Activated CD8-positive, alpha-beta memory T cell treated with anti-CD3 and anti-CD28 coated beads for 48 hours (primary cell): ENCODE measurements at regions not wholly inside any gene's neighbourhood (a gene's known extent, or its start where the extent isn't known, plus 50 kb on each side); places are given as distances from the start of the nearest gene placed in this dataset.

Experiments
- DNase-seq, 3 experiments: peaks; one replicate each; pipeline ENCODE4 v3.0.0-alpha.2; 2020; ENCODE audit warnings: low read depth in 2 of 3, low spot score in 2 of 3

DNA sequence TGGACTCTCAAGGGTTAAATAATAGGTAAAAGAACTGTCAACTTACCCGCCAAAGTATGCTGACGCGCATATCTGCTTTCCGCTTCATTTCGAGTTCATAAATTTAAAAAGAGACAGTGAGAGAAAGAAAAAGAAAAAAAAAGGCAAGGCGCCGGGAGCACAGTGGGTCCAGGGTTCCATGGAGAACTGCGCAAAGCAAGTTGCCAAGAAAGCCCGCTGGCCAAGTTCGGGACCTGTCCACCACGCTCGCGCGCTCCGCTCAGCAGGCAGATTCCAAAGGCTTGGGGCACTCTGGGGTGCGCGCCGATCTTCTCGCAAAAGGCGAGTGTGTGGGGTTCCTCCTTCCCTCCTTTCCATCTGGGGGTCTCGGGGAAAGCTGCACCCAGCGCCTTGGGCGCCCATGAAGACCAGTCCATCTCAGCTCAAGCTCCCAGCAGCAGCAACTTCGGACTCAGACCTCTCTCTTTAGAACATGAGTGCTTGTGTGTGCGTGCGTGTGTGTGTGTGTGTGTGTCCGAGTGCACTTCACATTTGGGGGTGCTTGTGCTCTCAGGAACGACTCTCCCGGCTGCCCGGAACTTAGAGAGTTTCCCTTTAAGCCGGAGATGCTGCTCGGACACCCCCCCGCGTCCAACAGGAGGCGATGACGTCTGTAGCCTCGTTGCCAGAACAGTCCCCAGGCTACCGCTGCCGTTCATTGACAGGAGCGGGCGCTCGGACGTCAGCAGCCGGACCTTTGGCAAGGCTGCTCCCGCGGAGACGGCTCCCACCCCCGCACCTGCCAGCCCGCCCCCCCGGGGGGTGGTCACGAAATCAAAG is 180.0 kb downstream of the TBXT start:
- DNase-seq = no peak

- no peak for DNase-seq
These were observed 180.7 kb downstream of the TBXT start for GRCh38 chr6:165986914-165987482.

DNA sequence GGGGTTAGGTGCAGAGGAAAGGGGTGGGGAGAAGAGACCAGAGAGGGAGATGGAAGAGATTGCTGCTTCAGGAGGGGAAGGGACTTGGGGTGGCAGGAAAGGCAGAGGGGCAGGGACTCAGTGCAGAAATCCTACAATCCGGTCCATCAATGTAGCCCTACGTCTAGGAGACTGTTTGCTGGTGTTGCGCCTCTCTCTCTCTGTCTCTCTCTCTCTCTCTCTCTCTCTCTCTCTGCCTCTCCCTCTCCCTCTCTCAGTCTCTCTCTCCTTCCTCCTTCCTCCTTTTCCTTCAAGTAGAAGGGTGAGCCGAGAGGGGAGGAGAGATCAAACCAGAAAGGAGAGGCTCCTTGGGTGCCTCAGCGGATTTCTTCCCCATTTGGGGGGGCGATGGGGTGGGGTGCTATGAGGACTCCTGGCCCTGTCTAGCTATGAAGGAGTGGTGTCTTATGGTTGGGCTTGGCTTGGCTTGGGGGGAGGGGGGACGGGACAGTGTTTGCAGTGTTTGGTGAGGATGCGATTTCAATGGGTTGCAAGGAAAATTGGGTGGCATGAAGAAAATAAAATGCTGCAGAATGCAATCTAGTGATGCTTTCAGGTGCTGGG is 181.2 kb downstream of the TBXT start:
- DNase-seq = no peak

- DNase-seq = no peak
These were observed 181.8 kb downstream of the TBXT start for GRCh38 chr6:165985806-165986299.

GRCh38 chr6:165985281-165985805 is 182.3 kb downstream of the TBXT start:
- no peak for DNase-seq

DNA sequence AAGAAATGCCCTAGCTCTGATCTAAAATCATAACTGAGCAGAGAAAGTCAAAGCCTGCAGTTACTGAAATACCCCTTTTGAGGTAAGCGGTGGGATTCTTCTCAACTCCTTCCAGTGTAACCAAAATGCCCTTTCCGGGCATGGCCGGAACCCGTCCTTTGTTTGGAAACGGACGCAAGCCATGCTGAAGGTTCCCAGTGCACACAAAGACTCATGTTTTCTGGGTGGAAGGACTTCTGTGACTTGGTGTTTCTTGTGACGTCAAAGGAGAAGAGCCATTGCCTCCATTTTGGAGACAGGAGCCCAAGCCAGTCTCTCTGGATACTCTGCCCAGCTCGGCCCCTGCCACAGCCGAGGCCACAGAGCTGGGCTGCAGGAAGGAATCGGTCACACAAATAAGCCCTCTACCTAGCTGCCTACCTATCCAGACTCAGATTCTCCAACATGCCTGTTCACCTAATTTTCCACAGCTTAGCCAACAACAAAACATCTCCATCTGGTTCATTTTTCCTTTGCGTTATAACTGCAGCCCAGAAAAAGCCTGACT is 182.8 kb downstream of the TBXT start:
- no peak for DNase-seq

DNA sequence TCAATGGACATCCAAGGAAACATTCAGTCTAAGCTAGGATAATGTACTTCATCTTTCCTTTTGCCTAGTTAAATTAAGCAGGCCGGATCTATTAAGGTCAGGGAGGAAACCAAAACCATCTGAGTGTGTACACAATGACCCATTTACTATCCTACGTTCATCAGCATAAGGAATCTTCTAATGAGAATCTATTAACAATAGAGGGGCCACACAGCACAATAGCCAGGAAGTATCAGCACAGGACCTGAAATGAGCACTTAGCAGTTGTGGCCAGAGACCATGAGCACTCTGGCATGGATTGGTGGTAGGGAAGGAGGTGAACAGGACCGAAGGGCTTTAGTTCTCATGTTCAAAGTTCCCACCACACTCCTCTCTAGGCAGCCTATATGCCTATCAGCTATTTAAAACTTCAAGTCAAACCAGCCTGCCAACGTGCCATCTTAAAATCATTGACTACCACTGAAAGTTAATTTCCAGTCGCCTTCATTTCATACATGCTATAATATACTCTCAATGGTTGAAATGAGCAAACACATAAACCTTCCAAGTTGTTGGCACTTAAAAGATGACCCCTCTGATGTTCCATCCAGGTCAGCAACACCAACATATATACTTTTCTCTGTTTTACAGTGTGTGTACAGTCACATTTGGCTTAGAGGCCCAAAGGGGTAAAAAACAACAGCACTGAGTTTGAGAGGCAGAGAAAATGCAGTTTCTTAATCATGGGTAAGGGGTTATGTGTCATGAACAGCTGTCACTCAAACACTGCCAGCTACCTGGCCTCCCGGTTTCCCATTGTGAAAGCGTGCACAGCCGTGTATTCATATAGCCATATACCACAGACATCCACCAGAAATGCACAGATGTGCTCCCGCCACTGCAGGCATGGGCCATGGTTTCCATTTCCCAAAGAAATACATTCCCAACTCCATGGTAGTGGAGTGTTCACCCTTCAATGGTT is 184.3 kb downstream of the TBXT start:
- no peak for DNase-seq

DNA sequence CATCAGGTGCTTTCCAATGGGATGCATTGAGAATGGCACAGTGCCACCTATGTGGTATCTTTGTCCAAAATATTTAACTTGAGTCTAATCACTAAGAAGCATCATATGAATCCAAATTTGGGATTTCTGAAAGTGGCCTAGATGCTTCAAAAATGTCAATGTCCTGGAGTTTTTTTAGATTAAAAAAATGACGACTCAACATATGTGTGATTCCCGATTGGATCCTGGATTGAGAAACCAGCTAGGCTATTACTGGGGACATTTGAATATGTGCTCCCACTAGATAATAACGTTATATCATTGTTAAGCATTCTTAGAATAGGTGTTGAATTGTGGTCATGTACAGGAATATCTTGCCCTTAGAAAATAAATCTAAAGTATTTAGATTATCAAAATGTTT is 189.2 kb downstream of the TBXT start:
- no peak for DNase-seq

GRCh38 chr6:165976684-165977083 is 191.0 kb downstream of the TBXT start:
- DNase-seq = no peak

DNA sequence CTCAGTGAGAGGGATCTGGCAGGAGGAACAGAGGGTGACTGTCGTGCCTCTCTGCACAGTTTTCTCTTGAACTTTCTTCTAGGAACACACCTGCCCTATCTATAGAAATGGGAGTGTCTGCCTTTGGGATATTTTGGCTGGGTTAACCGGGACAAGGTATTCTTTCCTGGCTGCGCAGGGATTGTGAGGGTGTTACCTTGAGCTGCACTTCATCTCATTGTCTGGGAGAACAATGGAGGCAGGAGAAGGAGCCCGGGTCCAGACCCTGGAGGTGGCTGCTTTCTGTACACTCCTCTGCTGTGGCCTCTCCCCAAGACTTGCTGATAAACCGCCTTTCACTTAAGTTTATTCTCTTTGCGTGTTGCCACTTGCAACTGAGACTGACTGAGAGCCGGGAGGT is 192.8 kb downstream of the TBXT start:
- DNase-seq = no peak

GRCh38 chr6:165973473-165973872 is 194.2 kb downstream of the TBXT start:
- DNase-seq = no peak

DNA sequence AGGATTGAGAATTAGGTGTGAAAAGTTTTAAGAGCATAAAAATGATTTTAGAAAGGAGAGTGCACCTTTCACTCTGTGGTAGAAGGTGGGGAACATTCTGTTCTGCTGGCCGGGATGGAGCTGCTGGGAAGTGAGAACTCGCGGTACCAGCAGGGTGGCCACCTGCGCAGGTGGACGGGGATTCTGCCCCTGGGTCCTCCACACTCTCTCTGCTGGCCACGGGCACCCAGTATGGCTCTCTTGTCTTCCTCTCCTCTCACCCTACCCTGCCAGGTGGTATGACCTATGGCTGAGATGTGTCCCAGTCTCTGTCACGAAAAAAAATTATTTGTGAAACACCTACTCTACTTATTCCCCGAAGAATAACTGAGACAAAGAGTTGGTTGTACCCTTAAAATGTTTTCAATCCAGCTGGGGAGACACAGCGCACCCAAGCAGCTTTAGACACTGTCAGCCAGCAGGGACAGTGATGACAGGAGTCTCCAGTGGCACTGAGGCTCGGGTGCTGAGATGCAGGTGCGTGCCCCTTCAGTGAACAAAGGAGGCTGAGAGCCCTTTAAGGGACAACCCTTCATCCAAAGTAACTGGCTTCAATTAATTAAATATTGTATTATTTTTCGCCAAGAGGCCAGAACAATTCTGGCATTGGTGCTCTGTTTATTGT is 195.4 kb downstream of the TBXT start:
- DNase-seq = no peak

- no peak for DNase-seq
These were observed 196.4 kb downstream of the TBXT start for GRCh38 chr6:165971202-165971601.

- DNase-seq = no peak
These were observed 197.7 kb downstream of the TBXT start for GRCh38 chr6:165970001-165970400.

GRCh38 chr6:165969184-165969583 is 198.5 kb downstream of the TBXT start:
- DNase-seq = no peak

- DNase-seq = no peak
These were observed 199.2 kb downstream of the TBXT start for GRCh38 chr6:165968408-165968807.

GRCh38 chr6:165967810-165968407 is 199.7 kb downstream of the TBXT start:
- DNase-seq = no peak

DNA sequence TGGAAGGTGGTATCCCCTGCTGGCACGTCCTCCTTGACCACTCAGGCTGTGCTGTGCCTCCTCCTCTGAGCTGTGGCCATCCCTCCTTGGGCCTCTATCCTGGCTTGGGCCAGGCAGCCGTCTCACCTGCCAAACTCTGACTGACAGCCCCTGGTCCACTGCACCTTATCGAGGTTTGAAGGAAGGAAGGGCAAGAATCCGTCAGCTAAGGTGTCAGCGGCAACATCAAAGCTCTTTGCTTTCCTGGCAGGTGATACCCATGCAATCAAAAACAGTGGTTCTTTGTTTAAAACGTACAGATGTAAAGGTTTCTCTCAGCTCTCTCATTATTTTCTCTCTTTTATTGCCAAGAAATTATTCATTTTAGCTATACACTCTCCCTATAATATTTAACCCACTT is 203.9 kb downstream of the TBXT start:
- DNase-seq = no peak

DNA sequence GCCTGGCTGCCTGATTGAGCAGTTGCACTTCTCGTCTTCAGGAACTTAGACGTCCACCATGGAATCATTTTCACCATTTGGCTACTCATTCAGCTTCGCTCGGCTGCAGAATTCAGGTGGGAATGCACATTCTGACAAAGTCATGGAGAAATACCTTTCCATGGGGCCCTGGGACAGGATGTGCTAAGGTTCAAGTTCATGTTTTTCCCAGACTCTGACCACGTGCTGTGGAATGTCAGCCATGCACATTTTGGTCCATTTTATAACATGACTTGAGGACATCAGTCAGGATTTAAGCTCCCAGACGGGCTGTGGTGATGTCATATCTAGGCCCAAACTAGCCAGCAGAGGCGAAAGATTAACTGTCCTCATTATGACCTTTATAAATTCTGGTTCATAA is 205.3 kb downstream of the TBXT start:
- DNase-seq = no peak

GRCh38 chr6:165961233-165961632 is 206.4 kb downstream of the TBXT start:
- DNase-seq = no peak
